GM23338 (cell line): ENCODE measurements at regions not wholly inside any gene's neighbourhood (a gene's known extent, or its start where the extent isn't known, plus 50 kb on each side); places are given as distances from the start of the nearest gene placed in this dataset.

Experiments
- CTCF ChIP-seq, 2 experiments: fragments of 200-600 bp in 1 of 2; sonication (generic) in 1 of 2; conservative IDR thresholded peaks; 2 replicates each; pipeline versions ENCODE4 v1.5.1 to v1.6.1; 2016 to 2017; ENCODE audit warnings: antibody characterized with exemption in 2 of 2, low read depth in 2 of 2, mild to moderate bottlenecking in 2 of 2, moderate library complexity in 1 of 2
- EZH2 ChIP-seq: fragments of 200-600 bp; sonication (generic); IDR thresholded peaks from one replicate; pipeline ENCODE4 v1.8.0; 2017; ENCODE audit warnings: antibody characterized with exemption, mild to moderate bottlenecking, low read depth; ENCODE audit not compliant: unreplicated experiment
- REST ChIP-seq: IDR thresholded peaks from one replicate; pipeline ENCODE4 v1.6.1; 2018; ENCODE audit warnings: antibody characterized with exemption; ENCODE audit not compliant: unreplicated experiment

GRCh38 chr4:125832161-125832560 is 517.4 kb downstream of the FAT4 start:
- TF ChIP-seq CTCF (conservative IDR thresholded peaks at IDR 0.05; ENCODE audit: low read depth in 2 of 2) (no peak), EZH2 (no peak), REST (no peak)
